NCI-H146 treated with DMSO at 0.1 percent for 48 hours (cell line): ENCODE measurements at regions not wholly inside any gene's neighbourhood (a gene's known extent, or its start where the extent isn't known, plus 50 kb on each side); places are given as distances from the start of the nearest gene placed in this dataset.
"Not testable (repeated sequence)": the region's sequence is repeated elsewhere in the genome, so short reads cannot be mapped to it uniquely, and the experiment has no call there.

Source experiments
- DNase-seq: peaks from one replicate; lab custom pipeline; 2025; ENCODE audit not compliant: unreplicated experiment; lab: John Stamatoyannopoulos, UW

GRCh38 chrX:1140236-1140681 lies 72.2 kb downstream of the CRLF2 start:
- DNase-seq = no peak

GRCh38 chrX:1139185-1139500 lies 73.3 kb downstream of the CRLF2 start:
- no peak for DNase-seq

GRCh38 chrX:1138476-1139184 lies 73.8 kb downstream of the CRLF2 start:
- DNase-seq = no peak

- DNase-seq = no peak
Observed at GRCh38 chrX:1137531-1137930, 74.9 kb downstream of the CRLF2 start.

GRCh38 chrX:1136582-1136981 lies 75.9 kb downstream of the CRLF2 start:
- not testable (repeated sequence) for DNase-seq

- DNase-seq = no peak
Observed at GRCh38 chrX:1134976-1135375, 77.5 kb downstream of the CRLF2 start.

- no peak for DNase-seq
Observed at GRCh38 chrX:1134156-1134555, 78.3 kb downstream of the CRLF2 start.

- DNase-seq = no peak
Observed at GRCh38 chrX:1126738-1127137, 85.7 kb downstream of the CRLF2 start.

- no peak for DNase-seq
Observed at GRCh38 chrX:1124531-1124930, 87.9 kb downstream of the CRLF2 start.

GRCh38 chrX:1122851-1123250 lies 89.6 kb downstream of the CRLF2 start:
- DNase-seq = not testable (repeated sequence)

- no peak for DNase-seq
Observed at GRCh38 chrX:1119275-1119674, 93.2 kb downstream of the CRLF2 start.

- DNase-seq = no peak
Observed at GRCh38 chrX:1118572-1119199, 93.8 kb downstream of the CRLF2 start.

GRCh38 chrX:1115411-1115810 lies 97.0 kb downstream of the CRLF2 start:
- DNase-seq = not testable (repeated sequence)

GRCh38 chrX:1112321-1112720 lies 100.1 kb downstream of the CRLF2 start:
- no peak for DNase-seq

- no peak for DNase-seq
Observed at GRCh38 chrX:1111601-1112300, 100.7 kb downstream of the CRLF2 start.

GRCh38 chrX:1109580-1110119 lies 102.8 kb downstream of the CRLF2 start:
- DNase-seq = no peak

GRCh38 chrX:1108501-1109445 lies 103.7 kb downstream of the CRLF2 start:
- no peak for DNase-seq

- DNase-seq = no peak
Observed at GRCh38 chrX:1106478-1107210, 105.8 kb downstream of the CRLF2 start.

- DNase-seq = no peak
Observed at GRCh38 chrX:1105671-1106419, 106.6 kb downstream of the CRLF2 start.
